Left colon (tissue), 2 donors: ENCODE measurements at regions not wholly inside any gene's neighbourhood (a gene's known extent, or its start where the extent isn't known, plus 50 kb on each side); places are given as distances from the start of the nearest gene placed in this dataset.

ENCODE experiments used
- ATAC-seq: fragments of 200-7000 bp; cut with Tn5 transposase; one replicate; pipeline ENCODE4 v1.9.1; 2020; ENCODE audit warnings: mild to moderate bottlenecking, moderate library complexity
- DNase-seq, 2 donors: peaks; one replicate each; pipeline ENCODE4 v3.0.0-alpha.2; 2020
- intact Hi-C, 2 donors: fragments of 100-400 bp; cut with DNase I in 1 of 2; cut with micrococcal nuclease in 1 of 2; formaldehyde crosslinking; loops; one replicate each; pipeline versions ENCODE4 v1.11.2 to v1.14.0; 2022; cut with DNase I, micrococcal nuclease
- donor health status: DM: no; HTN: no; CAD: no.
- donor health status: DM: yes; HTN: yes; CAD: no.

GRCh38 chr14:106822905-106823304 is 1296.5 kb downstream of the TMEM121 start:
- DNase-seq (no peak), ATAC-seq (no peak)
- intact Hi-C loops, result no loop called here

- DNase-seq, result no peak
- no peak for ATAC-seq
- intact Hi-C loops, result no loop called here
These were observed 1297.2 kb downstream of the TMEM121 start for GRCh38 chr14:106823552-106823951.

- no peak for DNase-seq
- intact Hi-C loops, result no loop called here
- no peak for ATAC-seq
These were observed 1300.5 kb downstream of the TMEM121 start for GRCh38 chr14:106826833-106827369.

GRCh38 chr14:106831322-106831720 is 1304.9 kb downstream of the TMEM121 start:
- ATAC-seq, result peak; percentile 31
- intact Hi-C loops, result no loop called here
- DNase-seq, result peak in 1 of 2 donors; percentile 70

GRCh38 chr14:106837870-106838269 is 1311.5 kb downstream of the TMEM121 start:
- intact Hi-C loops, result no loop called here
- DNase-seq (no peak), ATAC-seq (peak; percentile 79)

- DNase-seq (no peak), ATAC-seq (no peak)
- intact Hi-C loops, result no loop called here
These were observed 1312.8 kb downstream of the TMEM121 start for GRCh38 chr14:106838991-106839769.

- no peak for ATAC-seq
- intact Hi-C loops, result no loop called here
- DNase-seq, result no peak
These were observed 1313.9 kb downstream of the TMEM121 start for GRCh38 chr14:106840258-106840657.

GRCh38 chr14:106840991-106841390 is 1314.6 kb downstream of the TMEM121 start:
- intact Hi-C loops, result no loop called here
- no peak for ATAC-seq
- no peak for DNase-seq

GRCh38 chr14:106841701-106842100 is 1315.3 kb downstream of the TMEM121 start:
- DNase-seq (no peak), ATAC-seq (no peak)
- intact Hi-C loops, result no loop called here

- peak in 1 of 2 donors; percentile 47 for DNase-seq
- intact Hi-C loops, result no loop called here
- no peak for ATAC-seq
These were observed 1316.3 kb downstream of the TMEM121 start for GRCh38 chr14:106842687-106843086.

GRCh38 chr14:106843386-106843785 is 1317.0 kb downstream of the TMEM121 start:
- no peak for ATAC-seq
- intact Hi-C loops, result no loop called here
- no peak for DNase-seq

- intact Hi-C loops, result no loop called here
- ATAC-seq (peak; percentile 45), DNase-seq (peak; percentile 68 to 75)
These were observed 1317.6 kb downstream of the TMEM121 start for GRCh38 chr14:106843951-106844483.

- ATAC-seq (peak; percentile 66), DNase-seq (peak; percentile 83 to 90)
- intact Hi-C loops, result no loop called here
These were observed 1318.4 kb downstream of the TMEM121 start for GRCh38 chr14:106844608-106845285.

- intact Hi-C loops, result no loop called here
- ATAC-seq, result peak; percentile 80
- DNase-seq, result peak; percentile 90 to 92
These were observed 1319.1 kb downstream of the TMEM121 start for GRCh38 chr14:106845286-106846087.

- intact Hi-C loops, result no loop called here
- ATAC-seq (no peak), DNase-seq (no peak)
These were observed 1319.8 kb downstream of the TMEM121 start for GRCh38 chr14:106846218-106846617.

GRCh38 chr14:106848330-106849121 is 1322.1 kb downstream of the TMEM121 start:
- intact Hi-C loops, result no loop called here
- ATAC-seq (peak; percentile 19), DNase-seq (peak; percentile 26 to 58)

- intact Hi-C loops, result no loop called here
- DNase-seq (no peak), ATAC-seq (no peak)
These were observed 1324.8 kb downstream of the TMEM121 start for GRCh38 chr14:106850913-106851825.
